ENCODE measurements at regions not wholly inside any gene's neighbourhood (a gene's known extent, or its start where the extent isn't known, plus 50 kb on each side); places are given as distances from the start of the nearest gene placed in this dataset.

GRCh38 chr13:79084802-79085424, 321.1 kb downstream of the RBM26 start:
- DNase-seq: no peak

- DNase-seq: no peak
Measured at GRCh38 chr13:79081942-79082341, 324.1 kb downstream of the RBM26 start.

- no peak for DNase-seq
Measured at GRCh38 chr13:79079351-79079839, 326.7 kb downstream of the RBM26 start.

- DNase-seq: no peak
Measured at GRCh38 chr13:79075703-79076102, 330.4 kb downstream of the RBM26 start.

- DNase-seq: no peak
Measured at GRCh38 chr13:79070343-79070974, 335.6 kb downstream of the RBM26 start.

GRCh38 chr13:79062291-79062690, 343.8 kb downstream of the RBM26 start:
- DNase-seq: no peak

DNA sequence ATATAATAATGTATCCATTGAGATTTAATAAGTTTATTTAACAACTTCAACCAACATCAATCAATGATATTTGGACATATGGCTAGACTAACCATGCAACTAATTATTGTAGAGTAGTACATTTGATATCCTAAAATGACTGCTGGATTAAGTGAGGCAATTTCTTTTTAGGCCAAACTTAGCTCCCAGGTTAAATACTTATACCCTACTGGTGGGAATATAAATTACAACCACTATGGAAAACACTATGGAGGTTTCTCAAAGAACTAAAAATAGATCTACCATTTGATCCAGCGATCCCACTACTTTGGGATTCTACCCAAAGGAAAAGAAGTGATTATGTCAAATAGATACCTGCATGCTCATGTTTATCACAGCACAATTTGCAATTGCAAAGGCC, 345.8 kb downstream of the RBM26 start:
- no peak for DNase-seq

DNA sequence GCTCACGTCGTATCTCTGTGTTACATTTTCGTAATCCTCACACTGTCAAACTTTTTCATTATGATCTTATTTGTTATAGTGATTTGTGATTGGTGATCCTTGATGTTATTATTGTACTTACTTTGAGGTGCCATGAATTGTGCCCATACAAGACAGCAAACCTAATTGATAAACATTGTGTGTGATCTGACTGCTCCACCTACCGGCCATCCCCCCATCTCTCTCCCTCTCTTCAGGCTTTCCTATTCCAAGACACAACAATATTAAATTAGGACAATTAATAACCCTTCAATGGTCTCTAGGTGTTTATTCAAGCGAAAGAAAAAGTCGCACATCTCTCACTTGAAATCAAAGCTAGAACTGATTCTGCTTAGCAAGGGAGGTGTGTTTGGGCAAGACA, 349.3 kb downstream of the RBM26 start:
- DNase-seq: no peak

DNA sequence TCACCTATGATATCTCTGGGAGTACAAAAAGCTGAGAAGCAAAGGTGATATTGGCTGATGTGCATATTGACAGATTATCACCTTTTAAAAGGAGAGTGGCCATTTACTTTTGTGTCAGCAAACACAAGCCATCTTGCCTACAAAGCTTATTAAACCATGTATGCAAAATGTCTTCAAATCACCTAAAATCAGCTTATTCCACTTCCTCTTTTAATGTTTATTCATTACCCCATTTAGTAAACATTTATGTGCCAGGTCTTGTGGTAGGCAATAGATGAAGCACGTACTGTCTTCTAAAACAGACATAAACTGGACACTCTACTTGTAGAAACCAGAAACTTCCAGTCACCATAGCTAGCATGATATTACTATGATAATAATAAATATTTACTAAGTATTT, 354.6 kb downstream of the RBM26 start:
- DNase-seq: no peak

GRCh38 chr13:79044415-79044814, 361.6 kb downstream of the RBM26 start:
- no peak for DNase-seq

- no peak for DNase-seq
Measured at GRCh38 chr13:79043208-79043607, 362.8 kb downstream of the RBM26 start.

GRCh38 chr13:79037197-79037596, 368.9 kb downstream of the RBM26 start:
- no peak for DNase-seq

DNA sequence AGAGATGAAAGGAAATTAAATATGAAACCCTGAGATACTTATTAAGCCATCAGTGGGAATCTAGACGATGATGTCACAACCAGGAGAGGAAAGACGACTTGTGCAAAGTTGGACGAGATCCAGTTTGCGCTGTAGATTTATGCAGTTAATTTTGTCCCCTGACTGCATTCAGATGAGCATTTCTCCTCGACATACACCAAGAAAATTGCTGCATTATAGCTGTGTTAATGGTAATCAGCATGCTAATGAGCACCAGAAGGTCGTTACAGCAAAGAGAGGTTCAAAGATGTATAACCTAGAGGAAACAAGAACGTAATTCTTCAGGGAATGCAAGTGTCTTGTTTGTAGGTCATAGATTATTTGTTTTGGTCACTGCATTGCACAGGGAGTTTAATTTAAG, 371.7 kb downstream of the RBM26 start:
- no peak for DNase-seq

DNA sequence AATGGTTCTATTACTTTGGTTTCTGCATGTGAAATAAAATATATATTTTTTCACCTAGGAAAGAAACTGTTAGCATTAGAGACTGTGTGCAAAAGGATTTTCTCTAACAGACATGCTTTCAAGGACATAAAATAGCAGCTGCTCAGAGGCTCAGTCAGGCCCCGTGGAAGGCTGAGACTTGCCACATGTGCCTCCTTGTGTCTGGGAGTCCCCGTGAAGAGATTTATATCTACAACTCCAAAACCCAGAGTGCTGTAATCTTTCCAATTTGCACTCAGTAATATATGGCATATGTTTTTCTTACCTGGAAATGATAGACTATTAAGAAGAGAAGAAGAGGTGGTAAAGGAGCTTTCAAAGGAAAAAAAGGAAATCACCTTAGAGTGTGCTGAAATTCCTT, 371.6 kb upstream of the OBI1 start:
- no peak for DNase-seq

DNA sequence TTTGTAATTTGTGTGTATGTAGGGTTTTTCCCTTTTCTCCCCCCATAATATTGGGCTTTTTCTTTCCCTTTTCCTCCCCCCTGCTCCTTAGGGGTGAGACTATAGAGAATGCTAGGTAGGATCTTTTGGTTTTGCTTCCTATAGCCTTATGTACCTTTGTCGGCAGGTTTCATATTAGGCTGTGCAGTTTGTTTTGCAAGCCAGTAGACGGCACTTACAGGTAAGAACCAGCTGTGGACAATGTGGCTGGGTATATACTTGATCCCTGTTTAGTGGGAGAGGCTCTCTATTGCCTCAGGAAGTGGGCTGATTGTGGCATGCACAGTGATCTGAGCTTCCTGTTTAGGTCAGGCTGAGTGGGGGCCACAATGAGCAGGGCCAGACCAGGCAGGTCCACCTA, 359.2 kb upstream of the OBI1 start:
- DNase-seq: no peak

DNA sequence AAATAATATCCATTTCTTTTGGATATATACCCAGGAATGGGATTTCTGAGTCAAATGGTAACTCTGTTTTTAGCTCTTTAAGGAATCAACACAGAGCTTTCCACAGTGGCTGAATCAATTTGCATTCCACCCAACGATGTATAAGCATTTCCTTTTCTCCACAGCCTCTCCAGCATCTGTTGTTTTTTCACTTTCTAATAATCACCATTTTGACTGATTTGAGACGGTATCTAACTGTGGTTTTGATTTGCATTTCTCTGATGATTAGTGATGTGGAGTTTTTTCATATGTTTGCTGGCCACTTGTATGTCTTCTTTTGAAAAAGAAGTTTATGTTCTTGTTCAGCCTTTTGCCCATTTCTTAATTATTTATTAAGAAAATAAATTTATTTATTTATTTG, 352.2 kb upstream of the OBI1 start:
- no peak for DNase-seq

DNA sequence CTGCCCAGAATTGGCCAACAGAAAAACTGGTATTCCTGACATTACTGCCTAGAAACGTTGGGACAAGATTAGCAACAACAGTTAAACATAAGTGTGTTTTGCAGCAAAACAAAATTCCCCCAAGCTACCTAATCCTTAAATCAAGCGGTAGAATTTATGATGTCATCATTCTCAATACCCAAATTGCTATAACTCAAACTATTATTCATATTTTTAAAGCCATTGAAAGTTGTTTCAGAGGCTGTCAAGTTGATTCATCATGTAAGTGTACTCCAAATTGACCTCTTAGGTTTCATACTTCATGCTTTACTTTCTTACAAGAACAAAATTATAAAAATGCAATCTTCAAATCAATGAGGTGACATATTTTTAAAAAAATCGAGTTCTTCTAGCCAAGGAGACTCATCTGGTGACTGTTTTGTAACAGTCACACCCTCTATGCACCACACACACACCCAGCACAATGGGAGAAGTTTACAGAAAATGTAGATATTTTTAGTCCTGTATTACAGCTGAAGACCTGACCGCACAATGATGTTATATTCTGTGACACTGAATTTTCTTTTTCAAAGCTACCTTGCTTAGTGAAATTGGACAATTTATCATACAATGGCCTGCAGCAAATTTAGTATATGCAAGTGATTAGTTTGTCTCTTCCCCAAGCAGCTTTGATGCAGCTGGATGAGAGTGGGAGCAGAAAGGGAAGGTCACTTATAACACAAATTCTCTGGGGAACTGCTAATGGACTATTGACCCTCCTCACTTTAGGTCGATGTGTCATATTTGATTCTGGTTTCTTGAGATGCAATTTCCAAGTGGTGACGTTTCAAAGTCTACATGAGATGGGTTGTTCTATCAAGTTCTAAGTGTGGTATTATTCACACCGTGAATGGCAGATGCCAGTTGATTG, 345.3 kb upstream of the OBI1 start:
- no peak for DNase-seq

DNA sequence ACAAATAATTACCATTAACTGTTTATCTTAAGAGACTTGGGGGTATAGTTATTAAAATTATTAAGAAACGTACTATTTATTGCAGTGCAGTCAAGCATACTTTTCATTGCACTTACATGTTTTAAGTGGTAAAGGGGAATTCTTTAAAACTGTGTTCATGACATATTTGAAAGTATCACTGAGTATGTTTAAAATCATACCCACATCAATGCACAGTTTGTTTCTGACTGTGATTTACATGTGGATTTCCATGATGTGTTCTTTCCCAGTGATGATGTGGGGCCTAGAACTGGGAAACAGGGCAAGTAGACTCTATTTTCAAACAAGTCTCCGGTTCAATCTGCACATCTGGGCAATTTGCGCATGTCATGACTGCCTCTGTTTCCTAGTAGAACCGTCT, 340.5 kb upstream of the OBI1 start:
- no peak for DNase-seq

DNA sequence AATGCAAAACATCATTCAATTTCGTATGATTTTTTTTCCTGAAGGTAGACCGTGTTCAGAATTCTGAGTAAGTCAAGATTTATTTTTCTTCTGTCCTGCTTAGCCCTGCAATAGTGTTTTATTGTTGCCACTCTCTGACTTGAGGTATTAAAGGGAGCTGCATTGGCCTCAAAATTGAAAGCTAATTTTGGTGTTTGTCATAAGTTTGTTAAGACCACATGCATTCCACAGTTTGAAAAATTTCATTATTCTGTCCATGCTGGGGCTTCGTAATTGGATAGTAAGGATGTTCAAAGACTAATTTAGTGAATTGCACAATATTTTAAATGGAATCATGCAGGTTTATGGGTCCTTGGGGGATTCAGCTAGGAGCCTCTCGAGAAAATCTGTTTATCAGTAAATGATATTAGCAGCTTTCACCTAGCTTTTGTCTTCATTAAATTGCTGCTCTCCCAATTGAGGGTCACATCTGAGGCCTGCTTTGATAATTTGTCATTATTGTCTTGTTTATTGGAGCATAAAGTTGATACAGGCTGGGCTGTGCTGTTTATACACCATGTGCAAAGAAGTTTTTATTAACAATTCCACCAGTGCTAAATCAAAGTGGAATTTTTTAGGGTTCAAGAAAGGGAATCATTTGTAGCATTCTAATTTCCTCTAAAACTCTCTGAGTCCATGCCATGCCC, 339.8 kb upstream of the OBI1 start:
- no peak for DNase-seq

GRCh38 chr13:78997902-78998629, 339.1 kb upstream of the OBI1 start:
- DNase-seq: no peak

DNA sequence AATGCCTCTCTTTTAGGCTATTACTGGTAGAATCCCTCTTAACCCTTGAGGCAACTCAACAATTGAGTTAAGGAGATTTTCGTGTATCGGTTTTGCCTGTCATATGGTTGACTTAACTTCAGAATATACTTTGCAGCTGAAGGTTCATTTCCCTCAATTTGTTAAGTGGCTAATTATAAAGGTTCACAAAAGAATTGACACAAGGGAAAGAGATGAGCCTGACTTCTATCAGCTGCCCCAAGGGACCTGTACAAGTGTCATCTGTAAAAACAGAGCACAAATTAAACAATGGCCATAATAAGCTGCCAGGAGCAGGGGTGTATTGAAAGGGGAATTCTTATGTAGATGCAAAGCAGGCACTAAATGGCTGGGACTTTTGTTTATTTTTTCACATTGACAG, 334.8 kb upstream of the OBI1 start:
- DNase-seq: no peak

DNA sequence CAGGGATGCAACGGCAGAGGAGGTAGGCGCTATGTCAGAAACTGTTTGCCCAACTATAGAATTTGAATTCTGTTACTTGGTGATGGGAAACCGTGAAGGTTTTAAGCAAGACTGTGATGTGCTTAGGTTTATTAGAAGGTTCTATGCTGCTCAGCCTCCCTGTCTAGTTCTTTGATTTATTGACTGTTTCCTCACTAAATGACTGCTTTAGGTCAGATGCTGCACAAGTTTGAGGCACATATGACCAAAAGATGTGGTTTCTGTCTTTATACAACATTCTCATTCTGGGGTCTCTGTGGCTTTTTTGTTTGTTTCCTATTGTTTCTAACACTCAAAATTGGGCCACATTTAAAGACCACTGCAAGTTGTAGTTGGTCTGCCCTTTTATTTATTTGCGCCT, 323.0 kb upstream of the OBI1 start:
- DNase-seq: no peak
